OCI-LY1 (cell line): ENCODE measurements at regions not wholly inside any gene's neighbourhood (a gene's known extent, or its start where the extent isn't known, plus 50 kb on each side); places are given as distances from the start of the nearest gene placed in this dataset.

Source experiments
- H2AFZ ChIP-seq: fragments of 200-600 bp; sonication (generic), shearing (Covaris generic); 2 replicates; pipeline ENCODE4 v1.6.0; 2014; ENCODE audit warnings: antibody characterized with exemption, mild to moderate bottlenecking, low read length
- H3F3A ChIP-seq: fragments of 200-600 bp; sonication (generic), shearing (Covaris generic); 2 replicates; pipeline ENCODE4 v1.6.0; 2014; ENCODE audit warnings: mild to moderate bottlenecking, antibody characterized with exemption, low read length, moderate library complexity; ENCODE audit not compliant: insufficient read depth
- H3K27ac ChIP-seq: fragments of 200-600 bp; sonication (generic); 2 replicates; pipeline ENCODE4 v1.5.1; 2014; ENCODE audit warnings: low read length, mixed run types, mild to moderate bottlenecking, low read depth; ENCODE audit not compliant: poor library complexity, severe bottlenecking
- H3K27me3 ChIP-seq: fragments of 200-600 bp; sonication (generic); 2 replicates; pipeline ENCODE4 v1.6.0; 2014; ENCODE audit warnings: antibody characterized with exemption, mild to moderate bottlenecking, low read length, moderate library complexity; ENCODE audit not compliant: insufficient read depth
- H3K36me3 ChIP-seq: fragments of 200-600 bp; sonication (generic); 2 replicates; pipeline ENCODE4 v1.6.1; 2014; ENCODE audit warnings: mild to moderate bottlenecking, antibody characterized with exemption, low read length, moderate library complexity, mixed read lengths; ENCODE audit not compliant: insufficient read depth
- H3K4me1 ChIP-seq: fragments of 200-600 bp; sonication (generic); 2 replicates; pipeline ENCODE4 v1.5.1; 2014; ENCODE audit warnings: mild to moderate bottlenecking, low read length, moderate library complexity; ENCODE audit not compliant: insufficient read depth, severe bottlenecking
- H3K4me2 ChIP-seq: fragments of 200-600 bp; sonication (generic), shearing (Covaris generic); 2 replicates; pipeline ENCODE4 v1.6.1; 2014; ENCODE audit warnings: low read length
- H3K4me3 ChIP-seq: fragments of 200-600 bp; sonication (generic); 2 replicates; pipeline ENCODE4 v1.5.1; 2014; ENCODE audit warnings: low read length, low read depth, mild to moderate bottlenecking, mixed read lengths; ENCODE audit not compliant: poor library complexity, severe bottlenecking
- H3K79me2 ChIP-seq: fragments of 200-600 bp; shearing (Covaris generic); 2 replicates; pipeline ENCODE4 v1.6.1; 2016; ENCODE audit warnings: mixed run types, low read length, mixed read lengths; ENCODE audit not compliant: insufficient read depth
- H3K9ac ChIP-seq: fragments of 200-600 bp; sonication (generic), shearing (Covaris generic); 2 replicates; pipeline ENCODE4 v1.6.1; 2014; ENCODE audit warnings: mild to moderate bottlenecking, low read length, mixed read lengths
- H3K9me2 ChIP-seq: fragments of 200-600 bp; sonication (generic), shearing (Covaris generic); 2 replicates; pipeline ENCODE4 v1.6.1; 2014; ENCODE audit warnings: low read depth, mild to moderate bottlenecking, low read length, mixed read lengths
- H3K9me3 ChIP-seq: fragments of 200-600 bp; shearing (Covaris generic); 2 replicates; pipeline ENCODE4 v1.6.1; 2014; ENCODE audit warnings: low read length, mixed read lengths
- H4K20me1 ChIP-seq: fragments of 200-600 bp; sonication (generic), shearing (Covaris generic); 2 replicates; pipeline ENCODE4 v1.6.0; 2016; ENCODE audit warnings: mild to moderate bottlenecking, low read length; ENCODE audit not compliant: insufficient read depth
- CTCF ChIP-seq: fragments of 200-600 bp; sonication (generic), shearing (Covaris generic); IDR thresholded peaks from 2 replicates; pipeline ENCODE4 v1.5.1; 2017; ENCODE audit warnings: mild to moderate bottlenecking, antibody characterized with exemption, low read length, moderate library complexity, mixed read lengths
- EZH2 ChIP-seq: fragments of 200-600 bp; sonication (generic), shearing (Covaris generic); IDR thresholded peaks from 2 replicates; pipeline ENCODE4 v1.8.0; 2017; ENCODE audit warnings: borderline replicate concordance, mixed run types, mild to moderate bottlenecking, antibody characterized with exemption, low read length, moderate library complexity, mixed read lengths

GRCh38 chr12:90393652-90394051, 561.3 kb downstream of the CCER1 start:
- Histone ChIP-seq H3K9me3 (no peaks in the 10 kb centered on the region), H3K4me3 (no peak overlapping the region), H4K20me1 (no peaks in the 10 kb centered on the region), H3K9ac (no peak overlapping the region), H3K79me2 (no peaks in the 10 kb centered on the region), H3K27ac (no peak overlapping the region), H3K27me3 (no peaks in the 10 kb centered on the region), H3K36me3 (no peaks in the 10 kb centered on the region), H3K4me2 (no peak overlapping the region), H2AFZ (no peak overlapping the region), H3F3A (no peaks in the 10 kb centered on the region), H3K9me2 (no peaks in the 10 kb centered on the region), H3K4me1 (no peaks in the 10 kb centered on the region)
- TF ChIP-seq EZH2 (no peak), CTCF (no peak)

GRCh38 chr12:90393089-90393488, 561.9 kb downstream of the CCER1 start:
- TF ChIP-seq CTCF (no peak), EZH2 (no peak)
- Histone ChIP-seq H3K79me2 (no peaks in the 10 kb centered on the region), H3K4me1 (no peaks in the 10 kb centered on the region), H3K4me2 (no peak overlapping the region), H3K27ac (no peak overlapping the region), H3K4me3 (no peak overlapping the region), H3K27me3 (no peaks in the 10 kb centered on the region), H3F3A (no peaks in the 10 kb centered on the region), H3K9me2 (no peaks in the 10 kb centered on the region), H3K9ac (no peak overlapping the region), H4K20me1 (no peaks in the 10 kb centered on the region), H3K36me3 (no peaks in the 10 kb centered on the region), H2AFZ (no peak overlapping the region), H3K9me3 (no peaks in the 10 kb centered on the region)

- no peak overlapping the region for H3K4me3 ChIP-seq
- H3K4me1 ChIP-seq, result no peaks in the 10 kb centered on the region
- H3K9ac ChIP-seq, result no peak overlapping the region
- H2AFZ ChIP-seq, result no peak overlapping the region
- H3K9me3 ChIP-seq, result no peaks in the 10 kb centered on the region
- H3K79me2 ChIP-seq, result no peaks in the 10 kb centered on the region
- H4K20me1 ChIP-seq, result no peaks in the 10 kb centered on the region
- no peak overlapping the region for H3K4me2 ChIP-seq
- H3K27me3 ChIP-seq, result no peaks in the 10 kb centered on the region
- H3K9me2 ChIP-seq, result no peaks in the 10 kb centered on the region
- H3F3A ChIP-seq, result no peaks in the 10 kb centered on the region
- no peaks in the 10 kb centered on the region for H3K36me3 ChIP-seq
- no peak overlapping the region for H3K27ac ChIP-seq
- TF ChIP-seq EZH2 (no peak), CTCF (no peak)
Measured at GRCh38 chr12:90390947-90391346, 564.0 kb downstream of the CCER1 start.
